ENCODE measurements at regions not wholly inside any gene's neighbourhood (a gene's known extent, or its start where the extent isn't known, plus 50 kb on each side); places are given as distances from the start of the nearest gene placed in this dataset.

DNA sequence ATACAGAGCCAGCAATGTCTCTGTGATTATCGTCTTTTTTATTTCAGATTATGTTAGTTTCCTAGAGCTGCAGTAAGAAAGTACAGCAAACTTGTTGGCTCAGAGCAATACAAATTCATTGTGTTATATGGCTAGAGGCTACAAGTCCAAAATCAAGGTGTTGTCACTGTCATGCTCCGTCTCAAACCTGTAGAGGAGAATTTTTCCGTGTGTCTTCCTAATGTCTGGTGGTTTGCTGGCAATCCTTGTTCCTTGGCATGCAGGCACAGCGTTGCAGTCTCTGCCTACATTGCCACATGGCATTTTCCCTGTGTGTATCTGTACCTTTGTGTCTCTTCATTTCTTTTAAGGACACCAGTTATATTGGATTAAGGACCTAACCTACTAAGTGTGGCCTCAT lies 244.4 kb downstream of the LRRIQ3 start:
- no peaks in the 10 kb centered on the region for H3K36me3 ChIP-seq (ENCODE audit: control insufficient read depth, insufficient read depth, low read length)
- no peaks in the 10 kb centered on the region for H3K9me3 ChIP-seq (ENCODE audit: control insufficient read depth, low read length)
- Mint-ChIP-seq H3K27ac (no peak overlapping the region), H3K4me1 (no peaks in the 10 kb centered on the region), H3K36me3 (ENCODE audit: low read depth) (no peaks in the 10 kb centered on the region), H3K27me3 (ENCODE audit: insufficient read depth) (no peaks in the 10 kb centered on the region), H3K9me3 (no peaks in the 10 kb centered on the region), H3K4me3 (no peak overlapping the region)
- WGBS, 2 experiments (ENCODE audit: insufficient coverage in 1 of 2, insufficient read length in 1 of 2), result 94 to 100% methylated on average over 3 to 4 of the region's 4 CpGs
- H3K27me3 ChIP-seq (ENCODE audit: control insufficient read depth, insufficient read depth, low read length, poor library complexity, severe bottlenecking), result no peaks in the 10 kb centered on the region
- H3K9ac ChIP-seq (ENCODE audit: extremely low read depth, low read length, poor library complexity, severe bottlenecking), result no peak overlapping the region
- H3K27ac ChIP-seq (ENCODE audit: low read depth, low read length), result no peak overlapping the region
- H3K4me1 ChIP-seq (ENCODE audit: control insufficient read depth, insufficient read depth, low read length), result no peaks in the 10 kb centered on the region
- no peak overlapping the region for H3K4me3 ChIP-seq (ENCODE audit: low read length)
- TF ChIP-seq, protein P1, sequence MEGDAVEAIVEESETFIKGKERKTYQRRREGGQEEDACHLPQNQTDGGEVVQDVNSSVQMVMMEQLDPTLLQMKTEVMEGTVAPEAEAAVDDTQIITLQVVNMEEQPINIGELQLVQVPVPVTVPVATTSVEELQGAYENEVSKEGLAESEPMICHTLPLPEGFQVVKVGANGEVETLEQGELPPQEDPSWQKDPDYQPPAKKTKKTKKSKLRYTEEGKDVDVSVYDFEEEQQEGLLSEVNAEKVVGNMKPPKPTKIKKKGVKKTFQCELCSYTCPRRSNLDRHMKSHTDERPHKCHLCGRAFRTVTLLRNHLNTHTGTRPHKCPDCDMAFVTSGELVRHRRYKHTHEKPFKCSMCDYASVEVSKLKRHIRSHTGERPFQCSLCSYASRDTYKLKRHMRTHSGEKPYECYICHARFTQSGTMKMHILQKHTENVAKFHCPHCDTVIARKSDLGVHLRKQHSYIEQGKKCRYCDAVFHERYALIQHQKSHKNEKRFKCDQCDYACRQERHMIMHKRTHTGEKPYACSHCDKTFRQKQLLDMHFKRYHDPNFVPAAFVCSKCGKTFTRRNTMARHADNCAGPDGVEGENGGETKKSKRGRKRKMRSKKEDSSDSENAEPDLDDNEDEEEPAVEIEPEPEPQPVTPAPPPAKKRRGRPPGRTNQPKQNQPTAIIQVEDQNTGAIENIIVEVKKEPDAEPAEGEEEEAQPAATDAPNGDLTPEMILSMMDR (conservative IDR thresholded peaks at IDR 0.05), result no peak
- no peak for DNase-seq

DNA sequence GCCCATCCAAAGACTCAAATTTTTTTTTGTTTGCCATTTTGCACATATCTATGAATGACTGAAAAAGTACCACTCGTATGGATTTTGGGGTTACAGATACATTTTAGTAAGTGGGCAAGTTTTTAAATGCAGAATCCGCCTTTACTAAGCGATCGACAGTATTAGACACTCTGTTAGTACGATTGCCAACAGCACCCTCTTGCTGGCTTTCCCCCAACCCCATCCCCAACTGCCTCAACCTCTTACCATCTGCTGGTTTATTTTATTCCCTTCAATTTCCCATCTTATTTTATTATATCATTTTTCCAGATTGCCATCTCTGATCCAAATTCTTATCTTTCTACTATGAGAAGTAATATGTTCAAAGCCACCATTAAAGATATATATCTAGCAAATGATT lies 244.8 kb downstream of the LRRIQ3 start:
- H3K4me3 Mint-ChIP-seq, result no peak overlapping the region
- no peak overlapping the region for H3K27ac Mint-ChIP-seq
- no peak overlapping the region for H3K27ac ChIP-seq (ENCODE audit: low read depth, low read length)
- H3K36me3 ChIP-seq (ENCODE audit: control insufficient read depth, insufficient read depth, low read length), result no peaks in the 10 kb centered on the region
- H3K27me3 ChIP-seq (ENCODE audit: control insufficient read depth, insufficient read depth, low read length, poor library complexity, severe bottlenecking), result no peaks in the 10 kb centered on the region
- H3K36me3 Mint-ChIP-seq (ENCODE audit: low read depth), result no peaks in the 10 kb centered on the region
- 94 to 96% methylated on average over 5 of the region's 5 CpGs for WGBS, 2 experiments (ENCODE audit: insufficient coverage in 1 of 2, insufficient read length in 1 of 2)
- no peaks in the 10 kb centered on the region for H3K27me3 Mint-ChIP-seq (ENCODE audit: insufficient read depth)
- no peaks in the 10 kb centered on the region for H3K4me1 ChIP-seq (ENCODE audit: control insufficient read depth, insufficient read depth, low read length)
- H3K4me1 Mint-ChIP-seq, result no peaks in the 10 kb centered on the region
- no peak for DNase-seq
- TF ChIP-seq, protein P1 (conservative IDR thresholded peaks at IDR 0.05), result no peak
- no peaks in the 10 kb centered on the region for H3K9me3 Mint-ChIP-seq
- H3K4me3 ChIP-seq (ENCODE audit: low read length), result no peak overlapping the region
- H3K9me3 ChIP-seq (ENCODE audit: control insufficient read depth, low read length), result no peaks in the 10 kb centered on the region
- no peak overlapping the region for H3K9ac ChIP-seq (ENCODE audit: extremely low read depth, low read length, poor library complexity, severe bottlenecking)

DNA sequence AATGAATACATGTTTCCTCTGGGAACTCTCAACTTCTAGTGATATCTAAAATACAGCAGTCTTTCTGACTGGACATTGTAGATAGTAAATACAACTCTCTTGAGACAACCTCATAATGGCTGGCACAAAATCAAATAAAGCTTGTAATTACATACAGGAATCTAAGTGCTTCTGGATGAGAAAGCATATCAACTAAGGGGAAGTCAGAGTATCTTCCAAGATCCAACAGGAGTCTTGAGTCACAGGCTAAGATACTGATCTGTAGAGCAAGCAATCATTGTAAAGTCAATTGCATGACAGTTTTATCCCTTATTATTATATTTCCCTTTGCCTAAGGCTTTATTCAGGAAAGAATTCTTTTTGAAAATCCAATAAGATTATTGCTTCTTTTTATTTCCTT lies 249.9 kb downstream of the LRRIQ3 start:
- no peak overlapping the region for H3K27ac ChIP-seq (ENCODE audit: low read depth, low read length)
- Mint-ChIP-seq H3K9me3 (no peaks in the 10 kb centered on the region), H3K27ac (no peak overlapping the region), H3K27me3 (ENCODE audit: insufficient read depth) (no peaks in the 10 kb centered on the region), H3K4me3 (no peak overlapping the region), H3K36me3 (ENCODE audit: low read depth) (no peaks in the 10 kb centered on the region), H3K4me1 (no peaks in the 10 kb centered on the region)
- no peaks in the 10 kb centered on the region for H3K4me1 ChIP-seq (ENCODE audit: control insufficient read depth, insufficient read depth, low read length)
- TF ChIP-seq, protein P1 (conservative IDR thresholded peaks at IDR 0.05), result no peak
- no peaks in the 10 kb centered on the region for H3K36me3 ChIP-seq (ENCODE audit: control insufficient read depth, insufficient read depth, low read length)
- DNase-seq, result no peak
- H3K9ac ChIP-seq (ENCODE audit: extremely low read depth, low read length, poor library complexity, severe bottlenecking), result no peak overlapping the region
- no peaks in the 10 kb centered on the region for H3K27me3 ChIP-seq (ENCODE audit: control insufficient read depth, insufficient read depth, low read length, poor library complexity, severe bottlenecking)
- no peaks in the 10 kb centered on the region for H3K9me3 ChIP-seq (ENCODE audit: control insufficient read depth, low read length)
- H3K4me3 ChIP-seq (ENCODE audit: low read length), result no peak overlapping the region

Data from endodermal cell (in vitro differentiated cells).